Activated CD4-positive, alpha-beta T cell treated with anti-CD3 and anti-CD28 coated beads, Interleukin-2, amount 10 ng/mL, durations not matched to agents 7 days and 5 days (primary cell): ENCODE measurements at regions not wholly inside any gene's neighbourhood (a gene's known extent, or its start where the extent isn't known, plus 50 kb on each side); places are given as distances from the start of the nearest gene placed in this dataset.

Source experiments
- CTCF ChIA-PET: fragments of 350-600 bp; sonication (Branson Sonifier 250); formaldehyde crosslinking; loops from one replicate; lab custom pipeline; 2021; ENCODE audit warnings: antibody characterized with exemption; lab: Charles Lee
- POLR2A ChIA-PET: fragments of 350-600 bp; sonication (Branson Sonifier 250); formaldehyde crosslinking; loops from one replicate; lab custom pipeline; 2021; ENCODE audit warnings: antibody characterized with exemption; lab: Charles Lee
- DNase-seq: peaks from one replicate; pipeline ENCODE4 v3.0.0-alpha.2; 2020
- H3K27ac Mint-ChIP-seq: one replicate; pipeline ENCODE4 v1.8.0; 2021; ENCODE audit warnings: mild to moderate bottlenecking, moderate library complexity, mixed read lengths
- H3K27me3 Mint-ChIP-seq: one replicate; pipeline ENCODE4 v1.8.0; 2021; ENCODE audit warnings: mixed read lengths
- H3K36me3 Mint-ChIP-seq: one replicate; pipeline ENCODE4 v1.8.0; 2021; ENCODE audit warnings: low read depth, mixed read lengths
- H3K4me1 Mint-ChIP-seq: one replicate; pipeline ENCODE4 v1.8.0; 2021; ENCODE audit warnings: mixed read lengths
- H3K4me3 Mint-ChIP-seq: one replicate; pipeline ENCODE4 v1.8.0; 2021; ENCODE audit warnings: mild to moderate bottlenecking, moderate library complexity, mixed read lengths
- H3K9me3 Mint-ChIP-seq: one replicate; pipeline ENCODE4 v1.8.0; 2021; ENCODE audit warnings: mixed read lengths

DNA sequence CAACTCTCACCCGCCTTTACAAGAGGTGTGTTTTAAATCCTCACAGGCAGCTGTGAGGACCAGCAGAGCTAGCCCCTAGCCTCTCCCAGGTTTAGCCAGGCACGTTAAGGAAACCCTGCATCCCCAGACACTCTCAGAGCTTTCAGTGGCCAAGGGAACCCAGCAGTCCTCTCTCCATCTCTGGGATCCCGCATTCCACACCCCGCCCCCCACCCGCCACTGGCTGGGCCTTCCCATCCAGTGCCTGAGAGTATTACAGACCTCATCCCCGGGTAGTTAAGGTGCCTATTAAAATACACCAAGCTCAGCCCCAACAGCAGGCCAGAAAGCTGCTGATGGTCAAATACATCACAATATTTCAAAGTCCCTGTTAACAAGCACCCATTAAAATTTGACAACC is 256.2 kb downstream of the BCOR start:
- Mint-ChIP-seq H3K36me3 (no peaks in the 10 kb centered on the region), H3K27me3 (no peaks in the 10 kb centered on the region), H3K27ac (no peak overlapping the region), H3K4me3 (no peak overlapping the region), H3K9me3 (no peaks in the 10 kb centered on the region), H3K4me1 (no peaks in the 10 kb centered on the region)
- DNase-seq, result no peak
- ChIA-PET POLR2A (no interaction called here), CTCF (interaction anchor here (0.9 to 3.8 kb wide), 3 partner anchors 9 to 12 kb away, joined by 3 to 17 read pairs (median 4); no protein-coding TSS in a partner anchor)

DNA sequence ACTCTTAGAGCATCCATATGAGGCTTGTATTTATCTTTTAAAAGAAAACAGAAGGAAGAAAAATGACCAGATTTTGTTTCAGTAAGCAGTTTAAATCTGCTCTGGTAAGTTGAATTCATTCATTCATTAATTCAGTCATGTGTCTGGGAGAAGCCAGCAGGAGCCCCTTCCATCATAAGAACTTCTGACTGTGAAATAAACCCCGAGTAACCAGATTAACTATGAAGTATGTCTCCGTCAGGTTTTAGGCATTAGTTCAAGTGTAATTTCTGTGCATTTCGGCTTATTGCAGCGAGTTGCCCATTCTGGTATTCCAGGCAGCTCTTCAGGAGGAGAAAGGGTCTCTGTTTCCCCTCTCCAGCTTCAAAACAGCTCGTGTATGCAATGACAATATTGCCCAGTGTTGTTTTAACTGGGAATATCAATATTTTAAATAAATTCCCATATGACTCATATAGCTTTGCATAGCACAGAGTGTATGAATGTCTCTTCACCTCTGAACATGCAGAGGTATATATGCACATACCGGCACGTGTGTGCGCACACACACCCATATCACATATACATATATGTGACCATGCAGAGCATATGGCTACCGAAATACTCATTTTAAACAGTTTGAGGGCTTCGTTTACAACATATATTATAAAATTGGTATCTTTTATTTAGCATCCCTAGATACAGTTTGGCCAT is 255.3 kb downstream of the BCOR start:
- Mint-ChIP-seq H3K27me3 (no peaks in the 10 kb centered on the region), H3K4me3 (no peak overlapping the region), H3K4me1 (no peaks in the 10 kb centered on the region), H3K36me3 (no peaks in the 10 kb centered on the region), H3K27ac (no peak overlapping the region), H3K9me3 (no peaks in the 10 kb centered on the region)
- POLR2A ChIA-PET, result no interaction called here
- CTCF ChIA-PET, result interaction anchor here (1.6 to 3.8 kb wide), 2 partner anchors 8 to 12 kb away, joined by 4 to 17 read pairs; no protein-coding TSS in a partner anchor
- no peak for DNase-seq

DNA sequence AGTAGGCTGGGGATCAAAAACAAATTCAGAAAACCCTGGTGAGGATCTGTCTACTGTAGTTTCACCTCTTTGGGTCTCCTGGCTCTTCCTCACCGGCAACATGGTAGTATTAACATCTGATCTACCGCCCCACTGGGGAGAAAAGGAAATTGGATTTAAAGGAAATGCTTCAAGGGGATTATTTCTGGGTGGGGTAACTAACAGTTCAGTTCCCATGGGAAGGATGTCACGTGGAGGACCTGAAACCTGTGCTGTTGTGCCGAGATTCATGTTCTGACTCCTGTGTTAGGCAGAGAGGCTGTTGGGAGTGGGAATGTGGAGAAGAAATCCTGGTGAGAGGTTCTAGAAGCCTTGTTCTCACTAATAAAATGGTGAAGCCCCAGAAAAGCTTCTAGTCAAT is 254.4 kb downstream of the BCOR start:
- no peaks in the 10 kb centered on the region for H3K36me3 Mint-ChIP-seq
- H3K27me3 Mint-ChIP-seq, result no peaks in the 10 kb centered on the region
- H3K9me3 Mint-ChIP-seq, result no peaks in the 10 kb centered on the region
- no peak overlapping the region for H3K4me3 Mint-ChIP-seq
- H3K27ac Mint-ChIP-seq, result no peak overlapping the region
- CTCF ChIA-PET, result no interaction called here
- DNase-seq, result no peak
- no peaks in the 10 kb centered on the region for H3K4me1 Mint-ChIP-seq
- POLR2A ChIA-PET, result no interaction called here

DNA sequence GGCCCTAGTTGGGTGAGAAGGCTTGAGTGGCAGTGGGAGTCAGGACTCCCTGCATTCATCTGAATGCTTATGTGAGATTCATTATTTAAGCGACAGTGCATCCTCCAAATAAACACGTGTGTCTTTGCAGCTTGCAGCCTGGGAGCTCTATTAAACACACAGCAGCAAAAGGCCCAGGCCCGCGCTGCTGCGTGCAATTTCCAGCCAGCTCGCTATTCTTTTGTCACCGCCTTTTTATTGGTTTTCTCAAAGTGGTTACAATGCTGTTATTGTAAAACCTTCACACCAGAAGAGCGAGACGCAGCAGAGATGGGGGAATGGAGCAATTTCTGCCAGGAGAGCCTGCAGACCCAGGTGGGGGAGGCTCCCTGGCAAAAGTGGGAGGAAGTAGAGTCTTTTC is 252.5 kb downstream of the BCOR start:
- Mint-ChIP-seq H3K9me3 (no peaks in the 10 kb centered on the region), H3K4me3 (no peak overlapping the region), H3K36me3 (peaks cover 5% of the 10 kb centered on the region), H3K27ac (no peak overlapping the region), H3K27me3 (no peaks in the 10 kb centered on the region), H3K4me1 (peaks cover 5% of the 10 kb centered on the region)
- POLR2A ChIA-PET, result no interaction called here
- DNase-seq, result no peak
- CTCF ChIA-PET, result interaction anchor here (0.8 to 1.5 kb wide), 2 partner anchors 8 to 28 kb away, joined by 3 to 6 read pairs; no protein-coding TSS in a partner anchor

DNA sequence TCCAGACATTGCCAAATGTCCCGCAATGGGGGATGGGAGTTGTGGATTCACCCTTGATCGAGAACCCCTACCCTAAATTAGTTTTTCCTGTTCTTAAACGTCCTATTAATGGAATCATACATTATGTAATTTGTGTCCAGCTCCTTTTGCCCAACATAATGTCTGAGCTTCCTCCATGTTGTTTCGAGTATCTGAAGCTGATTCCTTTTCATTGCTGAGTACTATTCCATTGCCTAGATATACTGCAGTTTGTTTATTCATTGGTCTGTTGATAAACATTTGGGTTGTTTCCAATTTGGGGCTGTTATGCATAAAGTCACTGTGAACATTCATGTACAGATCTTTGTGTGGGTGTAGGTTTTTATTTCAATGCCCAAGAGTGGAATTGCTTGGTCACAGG is 251.3 kb downstream of the BCOR start:
- H3K27me3 Mint-ChIP-seq, result no peaks in the 10 kb centered on the region
- no peaks in the 10 kb centered on the region for H3K9me3 Mint-ChIP-seq
- no peak overlapping the region for H3K27ac Mint-ChIP-seq
- H3K36me3 Mint-ChIP-seq, result peaks cover 8% of the 10 kb centered on the region
- H3K4me1 Mint-ChIP-seq, result peaks cover 16% of the 10 kb centered on the region
- CTCF ChIA-PET, result interaction anchor here (0.6 kb wide), 1 partner anchor 96 kb away, joined by 3 read pairs; no protein-coding TSS in a partner anchor
- no peak for DNase-seq
- POLR2A ChIA-PET, result no interaction called here
- H3K4me3 Mint-ChIP-seq, result no peak overlapping the region

DNA sequence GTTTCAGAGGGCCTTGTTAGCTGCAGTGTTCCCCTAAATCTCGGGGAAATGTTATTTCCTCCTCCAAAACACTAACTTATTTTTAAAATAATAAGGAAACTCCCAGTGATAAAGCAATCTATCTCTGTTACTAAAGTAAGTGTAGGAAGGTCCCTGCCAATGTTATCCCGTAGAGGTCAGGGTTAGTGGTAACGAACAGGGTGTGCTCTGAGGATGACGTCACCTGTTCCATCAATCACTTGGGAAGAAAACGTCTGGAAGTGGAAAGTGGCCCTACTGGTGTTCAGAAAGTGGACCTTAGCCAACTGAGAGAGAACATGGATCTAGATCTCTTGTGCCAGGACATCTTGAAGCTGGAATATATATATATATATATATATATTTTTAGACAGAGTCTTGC is 249.5 kb downstream of the BCOR start:
- no peaks in the 10 kb centered on the region for H3K9me3 Mint-ChIP-seq
- H3K4me3 Mint-ChIP-seq, result no peak overlapping the region
- POLR2A ChIA-PET, result no interaction called here
- CTCF ChIA-PET, result interaction anchor here (0.9 kb wide), 1 partner anchor 9 kb away, joined by 3 read pairs; no protein-coding TSS in a partner anchor
- peaks cover 13% of the 10 kb centered on the region for H3K36me3 Mint-ChIP-seq
- no peaks in the 10 kb centered on the region for H3K27me3 Mint-ChIP-seq
- peaks cover 34% of the 10 kb centered on the region for H3K4me1 Mint-ChIP-seq
- no peak for DNase-seq
- H3K27ac Mint-ChIP-seq, result no peak overlapping the region

DNA sequence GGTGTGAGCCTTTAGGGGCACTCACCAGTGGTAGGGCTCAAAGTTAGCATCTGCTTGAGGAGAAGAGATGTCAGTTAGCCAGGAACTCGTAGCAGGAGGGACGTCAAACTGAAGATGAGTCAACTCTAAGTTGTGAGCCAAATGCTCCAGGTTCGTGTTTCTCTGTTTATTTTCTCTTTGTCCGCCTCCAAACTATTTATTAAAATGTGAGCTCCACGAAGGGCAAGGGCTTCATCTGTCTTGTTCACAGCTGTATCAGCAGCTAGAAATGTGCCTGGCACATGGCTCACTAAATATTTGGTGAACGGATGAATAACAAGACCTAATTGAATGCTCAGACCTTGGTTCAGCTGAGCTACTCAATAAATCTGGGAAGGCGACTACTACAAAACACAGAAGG is 248.9 kb downstream of the BCOR start:
- ChIA-PET CTCF (interaction anchor here (0.9 kb wide), 1 partner anchor 10 kb away, joined by 3 read pairs; no protein-coding TSS in a partner anchor), POLR2A (no interaction called here)
- H3K4me1 Mint-ChIP-seq, result peaks cover 40% of the 10 kb centered on the region
- H3K36me3 Mint-ChIP-seq, result peaks cover 13% of the 10 kb centered on the region
- H3K27ac Mint-ChIP-seq, result no peak overlapping the region
- H3K9me3 Mint-ChIP-seq, result no peaks in the 10 kb centered on the region
- no peak overlapping the region for H3K4me3 Mint-ChIP-seq
- no peak for DNase-seq
- no peaks in the 10 kb centered on the region for H3K27me3 Mint-ChIP-seq

DNA sequence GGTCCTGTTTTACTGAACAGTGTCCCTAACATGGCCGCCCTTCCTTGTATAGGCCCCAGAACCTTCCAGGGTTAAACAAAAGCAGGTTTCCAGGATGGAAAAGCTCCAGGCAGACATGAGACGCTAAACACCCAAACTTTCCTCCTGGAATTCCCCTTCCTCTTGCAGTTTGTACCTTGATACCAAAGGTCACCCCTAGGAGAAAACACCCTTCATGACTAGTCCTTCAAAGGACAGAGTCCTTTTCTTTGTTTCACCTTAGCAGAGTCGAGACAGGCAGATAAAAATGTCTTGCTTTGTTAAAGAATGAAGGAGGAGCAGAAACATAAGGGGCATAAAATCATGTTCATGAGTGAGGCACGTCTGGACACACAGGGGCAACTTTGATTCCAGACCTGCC is 247.5 kb downstream of the BCOR start:
- Mint-ChIP-seq H3K36me3 (peaks cover 13% of the 10 kb centered on the region), H3K4me1 (peaks cover 53% of the 10 kb centered on the region), H3K9me3 (no peaks in the 10 kb centered on the region), H3K27me3 (no peaks in the 10 kb centered on the region), H3K4me3 (no peak overlapping the region), H3K27ac (no peak overlapping the region)
- ChIA-PET CTCF (interaction anchor here (0.7 to 2.3 kb wide), 4 partner anchors 9 to 19 kb away, joined by 3 to 17 read pairs (median 3); no protein-coding TSS in a partner anchor), POLR2A (interaction anchor here (0.5 to 0.7 kb wide), 2 partner anchors 117 to 349 kb away, joined by 3 read pairs; no protein-coding TSS in a partner anchor)
- DNase-seq, result no peak

DNA sequence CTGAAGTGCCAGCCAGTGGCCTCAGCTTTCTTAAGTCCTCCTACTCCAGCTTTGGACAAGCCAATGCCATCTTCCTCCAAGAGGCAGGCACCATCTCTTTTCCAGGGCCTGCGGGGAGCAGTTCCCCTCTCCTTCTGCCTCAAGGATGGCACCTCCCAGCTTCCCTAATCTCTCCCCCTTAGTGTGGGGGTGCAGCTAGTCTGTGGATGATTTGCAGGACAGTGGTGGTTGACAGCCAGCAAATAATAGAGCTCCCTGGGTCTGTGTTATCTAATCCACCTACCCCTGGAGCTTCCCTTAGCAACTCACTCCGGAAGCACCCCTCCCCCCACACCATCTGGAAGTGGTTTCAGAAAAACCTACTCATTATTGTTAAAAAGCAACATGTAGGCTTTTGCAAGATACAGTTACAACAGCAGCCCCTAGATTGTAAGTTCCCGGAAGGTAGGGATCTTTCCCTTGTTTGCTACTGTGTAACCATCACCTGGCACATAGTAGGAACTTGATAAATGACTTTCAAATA is 247.1 kb downstream of the BCOR start:
- Mint-ChIP-seq H3K27me3 (no peaks in the 10 kb centered on the region), H3K4me3 (peak overlapping the region; percentile 13), H3K9me3 (no peaks in the 10 kb centered on the region), H3K4me1 (peaks cover 57% of the 10 kb centered on the region), H3K36me3 (peaks cover 13% of the 10 kb centered on the region), H3K27ac (no peak overlapping the region)
- peak; percentile 62 for DNase-seq
- POLR2A ChIA-PET, result interaction anchor here (0.5 to 0.7 kb wide), 2 partner anchors 117 to 348 kb away, joined by 3 read pairs; no protein-coding TSS in a partner anchor
- CTCF ChIA-PET, result interaction anchor here (0.6 to 2.3 kb wide), 6 partner anchors 10 to 793 kb away, joined by 3 to 17 read pairs (median 4); no protein-coding TSS in a partner anchor

DNA sequence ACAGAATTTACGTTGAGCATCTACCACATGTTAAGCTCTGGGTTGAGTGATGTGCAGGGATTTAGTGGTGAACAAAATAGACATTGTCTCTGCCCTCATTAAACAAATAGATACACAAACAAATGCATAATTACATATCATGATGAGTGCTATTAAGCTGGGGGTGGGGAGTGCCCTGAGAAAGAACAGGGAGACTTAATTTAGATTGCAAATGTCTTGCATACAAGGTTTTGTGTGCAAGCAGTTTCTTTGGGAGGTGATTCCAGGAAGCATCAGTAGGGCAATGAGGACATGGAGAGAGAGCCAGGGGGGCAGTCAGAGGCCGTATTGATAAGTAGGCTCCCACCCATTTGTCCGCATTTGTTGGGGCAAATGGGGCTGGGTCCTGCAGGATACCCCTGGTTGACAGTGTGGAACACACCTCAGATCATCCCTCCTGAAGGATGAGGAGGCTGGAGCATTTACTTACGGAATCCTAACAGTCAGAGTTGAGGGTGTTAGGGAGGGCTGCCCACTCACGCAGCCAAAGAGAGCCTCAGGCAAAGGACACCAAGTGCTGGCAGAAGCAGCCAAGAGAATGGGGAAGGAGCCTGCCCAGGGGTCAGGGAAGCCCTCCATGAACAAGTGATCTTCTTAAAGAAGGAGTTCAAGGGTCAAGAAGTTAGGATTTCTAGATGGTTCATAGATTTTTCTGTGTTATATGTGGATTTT is 245.9 kb downstream of the BCOR start:
- ChIA-PET CTCF (interaction anchor here (1.1 to 2.3 kb wide), 2 partner anchors 11 to 14 kb away, joined by 4 to 17 read pairs; no protein-coding TSS in a partner anchor), POLR2A (no interaction called here)
- Mint-ChIP-seq H3K27ac (peak overlapping the region; percentile 72), H3K27me3 (no peaks in the 10 kb centered on the region), H3K36me3 (peaks cover 13% of the 10 kb centered on the region), H3K4me1 (peaks cover 67% of the 10 kb centered on the region), H3K4me3 (no peak overlapping the region), H3K9me3 (no peaks in the 10 kb centered on the region)
- no peak for DNase-seq

DNA sequence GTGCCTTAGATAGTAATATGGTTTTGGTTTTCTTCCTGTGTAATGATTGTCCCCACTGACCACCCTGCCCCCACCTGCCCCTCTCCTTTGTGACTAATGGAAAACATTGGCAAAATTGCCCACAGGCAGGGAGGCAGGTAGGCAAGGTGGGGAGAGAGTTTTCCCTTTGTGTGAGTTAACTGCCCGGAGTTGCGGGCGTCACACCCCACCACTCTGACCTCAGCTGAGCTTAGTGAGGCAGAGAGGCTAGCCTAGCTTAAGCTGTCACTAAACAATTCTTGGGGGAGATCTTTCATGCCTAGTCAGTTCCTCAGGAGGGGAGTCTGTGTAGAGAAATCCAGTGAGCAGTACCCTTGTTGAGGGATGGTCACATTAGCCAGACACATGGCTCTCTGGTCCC is 245.3 kb downstream of the BCOR start:
- no peaks in the 10 kb centered on the region for H3K27me3 Mint-ChIP-seq
- no peak overlapping the region for H3K27ac Mint-ChIP-seq
- POLR2A ChIA-PET, result no interaction called here
- H3K4me1 Mint-ChIP-seq, result peaks cover 70% of the 10 kb centered on the region
- no peaks in the 10 kb centered on the region for H3K9me3 Mint-ChIP-seq
- no peak overlapping the region for H3K4me3 Mint-ChIP-seq
- peaks cover 13% of the 10 kb centered on the region for H3K36me3 Mint-ChIP-seq
- no peak for DNase-seq
- CTCF ChIA-PET, result interaction anchor here (2.0 kb wide), 1 partner anchor 7 kb away, joined by 6 read pairs; no protein-coding TSS in a partner anchor

DNA sequence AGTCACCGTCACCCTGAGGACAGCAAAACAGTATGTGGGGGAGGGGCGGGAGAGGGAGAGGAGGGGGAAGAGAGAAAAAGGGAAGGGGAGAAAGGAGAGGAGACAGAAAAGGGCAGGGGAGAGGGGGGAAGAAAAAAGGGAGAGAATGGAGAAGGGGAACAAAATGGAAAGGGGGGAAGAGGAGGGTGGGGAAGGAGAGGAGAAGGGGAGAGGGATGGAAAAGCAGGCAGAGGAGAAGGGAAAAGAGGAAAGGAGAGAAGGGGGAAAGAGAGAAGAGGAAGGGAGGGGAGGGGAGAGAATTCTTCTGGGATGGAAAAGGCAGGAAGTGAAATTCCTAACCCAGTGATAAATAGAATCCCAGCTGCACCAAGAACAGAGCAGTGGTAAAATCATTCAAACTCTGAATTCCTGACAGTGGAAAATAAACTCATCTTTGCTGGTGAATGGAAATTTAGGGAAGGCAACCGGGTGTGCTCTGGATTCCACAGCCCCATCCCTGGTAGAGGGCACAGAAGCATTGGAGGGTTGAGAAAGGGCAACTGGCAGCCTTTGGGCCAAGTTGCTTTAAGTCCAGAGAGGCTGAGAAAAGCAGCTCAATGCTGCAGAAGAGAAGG is 244.2 kb downstream of the BCOR start:
- no peaks in the 10 kb centered on the region for H3K27me3 Mint-ChIP-seq
- H3K27ac Mint-ChIP-seq, result peak overlapping the region; percentile 99
- H3K4me1 Mint-ChIP-seq, result peaks cover 78% of the 10 kb centered on the region
- H3K9me3 Mint-ChIP-seq, result no peaks in the 10 kb centered on the region
- H3K4me3 Mint-ChIP-seq, result peak overlapping the region; percentile 80
- no peak for DNase-seq
- ChIA-PET POLR2A (interaction anchor here (0.6 kb wide), 1 partner anchor 1050 kb away, joined by 4 read pairs; no protein-coding TSS in a partner anchor), CTCF (interaction anchor here (1.0 to 2.3 kb wide), 6 partner anchors 8 to 243 kb away, joined by 3 to 10 read pairs (median 4); no protein-coding TSS in a partner anchor)
- H3K36me3 Mint-ChIP-seq, result peaks cover 13% of the 10 kb centered on the region
